ENCODE measurements at regions not wholly inside any gene's neighbourhood (a gene's known extent, or its start where the extent isn't known, plus 50 kb on each side); places are given as distances from the start of the nearest gene placed in this dataset.

DNA sequence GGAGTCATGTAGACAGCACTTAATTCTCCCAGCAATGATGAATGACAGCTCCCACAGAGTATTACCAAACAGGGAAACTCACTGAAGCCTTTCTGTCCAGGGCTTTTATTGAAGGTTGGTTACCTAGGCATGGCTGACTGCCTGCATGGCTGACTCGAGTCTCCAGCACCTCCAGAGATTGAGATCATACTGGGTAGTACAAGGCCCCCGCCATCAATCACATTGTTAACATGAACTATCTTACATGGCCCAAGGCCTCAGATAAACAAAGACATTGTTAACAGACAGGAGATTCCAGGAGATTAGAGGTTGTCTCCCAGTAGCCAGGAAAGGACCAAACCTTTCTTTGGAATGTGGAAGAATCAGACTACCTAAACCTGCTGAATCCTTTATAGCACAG lies 128.3 kb upstream of the LSM14A start:
- Mint-ChIP-seq H3K9me3 (0 out of 5 replicates have a peak, but pooled peaks cover 0 to 2% of the 10 kb centered on the region in 2 experiments), H3K36me3 (ENCODE audit: insufficient read depth in 1 of 3, low read depth in 3 of 3) (no peaks in the 10 kb centered on the region; a peak in 1 of 7 replicates), H3K4me1 (no peaks in the 10 kb centered on the region), H3K27ac (no peak overlapping the region), H3K27me3 (ENCODE audit: low read depth) (peaks cover 7% of the 10 kb centered on the region), H3K4me3 (no peak overlapping the region)
- Histone ChIP-seq H3K56ac (ENCODE audit: insufficient read length, low read depth, low read length) (no peak overlapping the region), H2BK20ac (ENCODE audit: low read depth, low read length, poor library complexity, severe bottlenecking) (no peak overlapping the region), H2BK120ac (ENCODE audit: low read depth, low read length, poor library complexity, severe bottlenecking) (no peak overlapping the region), H4K91ac (ENCODE audit: insufficient read length, low read depth, low read length) (no peak overlapping the region), H2BK12ac (ENCODE audit: insufficient read length, low read depth, low read length) (no peak overlapping the region), H3K23ac (ENCODE audit: insufficient read length, low read depth, low read length) (no peak overlapping the region), H3K9me3 (ENCODE audit: control insufficient read depth, low read depth, low read length) (no peaks in the 10 kb centered on the region), H4K8ac (replicated peaks; ENCODE audit: insufficient read length, low read depth, low read length) (no peak overlapping the region), H2BK5ac (ENCODE audit: insufficient read length, low read length) (no peak overlapping the region), H3K79me2 (ENCODE audit: insufficient read depth, low read length) (no peaks in the 10 kb centered on the region), H2AK5ac (ENCODE audit: insufficient read length, low read length) (no peak overlapping the region), H2BK15ac (ENCODE audit: low read depth, low read length) (no peak overlapping the region), H3K14ac (ENCODE audit: insufficient read depth, low read length) (no peak overlapping the region), H3K18ac (ENCODE audit: insufficient read length, low read depth, low read length) (no peak overlapping the region), H3K79me1 (ENCODE audit: insufficient read depth, low read depth, low read length, poor library complexity, severe bottlenecking) (no peaks in the 10 kb centered on the region), H3T11ph (ENCODE audit: low read length) (no peak overlapping the region), H3K9ac (ENCODE audit: extremely low read depth, insufficient read length, low read length) (no peak overlapping the region), H3K4me1 (ENCODE audit: insufficient read depth, low read length) (no peaks in the 10 kb centered on the region), H3K4ac (ENCODE audit: low read depth, low read length) (no peak overlapping the region), H3K4me2 (ENCODE audit: insufficient read depth, insufficient read length, low read length) (no peak overlapping the region), H2AFZ (ENCODE audit: low read length) (no peak overlapping the region), H3K27ac (ENCODE audit: insufficient read length, low read depth, low read length) (no peak overlapping the region), H4K20me1 (ENCODE audit: control insufficient read depth, insufficient read depth, insufficient read length) (no peaks in the 10 kb centered on the region), H4K5ac (ENCODE audit: insufficient read length, low read depth, low read length) (no peak overlapping the region), H3K27me3 (ENCODE audit: insufficient read depth, low read length) (no peaks in the 10 kb centered on the region), H3K23me2 (ENCODE audit: insufficient read length, low read depth, low read length, poor library complexity, severe bottlenecking) (no peaks in the 10 kb centered on the region)
- WGBS (ENCODE audit: extremely low coverage, insufficient read length, low lambda C conversion rate): no CpG with 5 or more reads among the region's 2 CpGs
- no peak for DNase-seq
- TF ChIP-seq, protein P1, sequence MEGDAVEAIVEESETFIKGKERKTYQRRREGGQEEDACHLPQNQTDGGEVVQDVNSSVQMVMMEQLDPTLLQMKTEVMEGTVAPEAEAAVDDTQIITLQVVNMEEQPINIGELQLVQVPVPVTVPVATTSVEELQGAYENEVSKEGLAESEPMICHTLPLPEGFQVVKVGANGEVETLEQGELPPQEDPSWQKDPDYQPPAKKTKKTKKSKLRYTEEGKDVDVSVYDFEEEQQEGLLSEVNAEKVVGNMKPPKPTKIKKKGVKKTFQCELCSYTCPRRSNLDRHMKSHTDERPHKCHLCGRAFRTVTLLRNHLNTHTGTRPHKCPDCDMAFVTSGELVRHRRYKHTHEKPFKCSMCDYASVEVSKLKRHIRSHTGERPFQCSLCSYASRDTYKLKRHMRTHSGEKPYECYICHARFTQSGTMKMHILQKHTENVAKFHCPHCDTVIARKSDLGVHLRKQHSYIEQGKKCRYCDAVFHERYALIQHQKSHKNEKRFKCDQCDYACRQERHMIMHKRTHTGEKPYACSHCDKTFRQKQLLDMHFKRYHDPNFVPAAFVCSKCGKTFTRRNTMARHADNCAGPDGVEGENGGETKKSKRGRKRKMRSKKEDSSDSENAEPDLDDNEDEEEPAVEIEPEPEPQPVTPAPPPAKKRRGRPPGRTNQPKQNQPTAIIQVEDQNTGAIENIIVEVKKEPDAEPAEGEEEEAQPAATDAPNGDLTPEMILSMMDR (conservative IDR thresholded peaks at IDR 0.05): no peak

Data from H9 (cell line).